ENCODE measurements at regions not wholly inside any gene's neighbourhood (a gene's known extent, or its start where the extent isn't known, plus 50 kb on each side); places are given as distances from the start of the nearest gene placed in this dataset.
A peak's percentile ranks its signal among the peaks of the same experiment; 100 is the strongest.

DNA sequence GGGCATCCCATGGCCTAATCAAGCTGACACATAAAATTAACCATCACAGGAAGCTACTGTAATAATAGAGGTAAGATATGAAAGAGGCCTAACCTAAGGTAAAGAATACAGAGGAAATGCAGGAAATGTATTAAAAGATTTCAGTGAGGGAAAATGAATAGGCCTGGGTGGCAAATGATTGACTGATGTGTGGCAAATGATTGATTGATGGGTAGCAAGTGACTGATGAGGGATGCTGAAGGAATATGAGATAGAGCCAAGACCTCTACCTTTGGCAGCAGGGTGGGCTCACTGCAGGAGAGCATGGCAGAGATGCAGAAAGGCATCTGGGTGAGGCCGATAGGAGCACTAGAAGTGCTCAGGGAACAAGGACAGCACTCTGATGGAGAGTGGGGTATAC is 172.9 kb downstream of the KCTD12 start:
- no peak overlapping the region for H2AFZ ChIP-seq (ENCODE audit: low read length)
- H3K27me3 ChIP-seq (ENCODE audit: control insufficient read depth, insufficient read depth, low read length), result no peaks in the 10 kb centered on the region
- TF ChIP-seq EZH2 (IDR thresholded peaks at IDR 0.05; ENCODE audit: low read length, missing control alignments), result no peak
- TF ChIP-seq, protein P1, sequence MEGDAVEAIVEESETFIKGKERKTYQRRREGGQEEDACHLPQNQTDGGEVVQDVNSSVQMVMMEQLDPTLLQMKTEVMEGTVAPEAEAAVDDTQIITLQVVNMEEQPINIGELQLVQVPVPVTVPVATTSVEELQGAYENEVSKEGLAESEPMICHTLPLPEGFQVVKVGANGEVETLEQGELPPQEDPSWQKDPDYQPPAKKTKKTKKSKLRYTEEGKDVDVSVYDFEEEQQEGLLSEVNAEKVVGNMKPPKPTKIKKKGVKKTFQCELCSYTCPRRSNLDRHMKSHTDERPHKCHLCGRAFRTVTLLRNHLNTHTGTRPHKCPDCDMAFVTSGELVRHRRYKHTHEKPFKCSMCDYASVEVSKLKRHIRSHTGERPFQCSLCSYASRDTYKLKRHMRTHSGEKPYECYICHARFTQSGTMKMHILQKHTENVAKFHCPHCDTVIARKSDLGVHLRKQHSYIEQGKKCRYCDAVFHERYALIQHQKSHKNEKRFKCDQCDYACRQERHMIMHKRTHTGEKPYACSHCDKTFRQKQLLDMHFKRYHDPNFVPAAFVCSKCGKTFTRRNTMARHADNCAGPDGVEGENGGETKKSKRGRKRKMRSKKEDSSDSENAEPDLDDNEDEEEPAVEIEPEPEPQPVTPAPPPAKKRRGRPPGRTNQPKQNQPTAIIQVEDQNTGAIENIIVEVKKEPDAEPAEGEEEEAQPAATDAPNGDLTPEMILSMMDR (conservative IDR thresholded peaks at IDR 0.05 in 1 of 2, IDR thresholded peaks at IDR 0.05 in 1 of 2; ENCODE audit: low read depth in 1 of 2, low read length in 2 of 2), result no peak
- no peak overlapping the region for H3K27ac ChIP-seq (ENCODE audit: insufficient read depth, low read length)
- H3K9me3 ChIP-seq (ENCODE audit: control insufficient read depth, insufficient read depth, low read depth, low read length), result no peaks in the 10 kb centered on the region
- H4K20me1 ChIP-seq (ENCODE audit: control insufficient read depth, extremely low read depth, insufficient read depth, low read length), result no peaks in the 10 kb centered on the region
- H3K79me2 ChIP-seq (ENCODE audit: control insufficient read depth, insufficient read depth, low read length), result no peaks in the 10 kb centered on the region
- H3K4me1 ChIP-seq (ENCODE audit: control insufficient read depth, extremely low read depth, insufficient read depth, low read length), result peaks cover 9% of the 10 kb centered on the region
- no peak for DNase-seq (ENCODE audit: low read depth in 2 of 2)
- no peaks in the 10 kb centered on the region for H3K36me3 ChIP-seq (ENCODE audit: control insufficient read depth, insufficient read depth, low read length)
- no peak overlapping the region for H3K9ac ChIP-seq (ENCODE audit: insufficient read depth, low read length)
- H3K4me2 ChIP-seq (ENCODE audit: extremely low read depth, insufficient read depth, low read length), result no peak overlapping the region
- H3K4me3 ChIP-seq (replicated peaks in 1 of 4; ENCODE audit: control extremely low read depth in 1 of 4, insufficient read depth in 1 of 4, low read depth in 3 of 4, low read length in 4 of 4), result no peak overlapping the region

DNA sequence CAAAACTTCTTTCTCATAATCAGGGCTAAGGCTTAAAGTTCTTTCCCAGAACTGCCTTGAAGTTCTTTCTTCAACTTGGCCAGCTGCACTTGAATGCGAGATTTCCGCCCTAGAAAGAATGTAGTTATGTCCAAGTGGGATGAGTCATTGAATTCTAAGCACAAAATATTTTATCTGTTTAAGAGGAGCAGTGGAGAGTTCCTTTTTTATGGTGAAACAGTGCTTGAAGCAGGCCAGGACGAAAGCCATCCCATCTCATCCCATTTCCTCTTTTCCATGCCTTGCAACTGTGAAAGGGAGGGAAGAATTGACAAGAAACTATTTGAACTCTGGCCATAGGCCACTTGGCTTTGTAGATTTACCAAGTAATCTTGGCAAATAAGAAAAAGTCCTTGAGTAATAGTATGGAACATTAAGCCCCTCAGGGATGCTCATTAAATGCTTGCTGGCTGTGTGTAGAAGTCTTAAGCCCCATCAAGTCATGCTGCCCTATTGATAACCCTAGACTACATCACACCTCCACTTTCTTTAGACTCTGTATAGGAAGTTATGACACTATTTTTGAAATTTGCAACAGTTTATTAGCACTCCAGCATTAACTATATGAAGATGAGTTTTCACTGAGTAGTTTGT is 174.5 kb downstream of the KCTD12 start:
- H2AFZ ChIP-seq (ENCODE audit: low read length), result no peak overlapping the region
- no peak overlapping the region for H3K9ac ChIP-seq (ENCODE audit: insufficient read depth, low read length)
- TF ChIP-seq, protein P1 (conservative IDR thresholded peaks at IDR 0.05 in 1 of 2, IDR thresholded peaks at IDR 0.05 in 1 of 2; ENCODE audit: low read depth in 1 of 2, low read length in 2 of 2), result no peak
- no peak for TF ChIP-seq EZH2 (IDR thresholded peaks at IDR 0.05; ENCODE audit: low read length, missing control alignments)
- no peaks in the 10 kb centered on the region for H3K27me3 ChIP-seq (ENCODE audit: control insufficient read depth, insufficient read depth, low read length)
- peak overlapping the region; percentile 15 for H3K27ac ChIP-seq (ENCODE audit: insufficient read depth, low read length)
- no peaks in the 10 kb centered on the region for H3K9me3 ChIP-seq (ENCODE audit: control insufficient read depth, insufficient read depth, low read depth, low read length)
- H3K4me2 ChIP-seq (ENCODE audit: extremely low read depth, insufficient read depth, low read length), result peak overlapping the region; percentile 33
- H3K36me3 ChIP-seq (ENCODE audit: control insufficient read depth, insufficient read depth, low read length), result no peaks in the 10 kb centered on the region
- no peak overlapping the region for H3K4me3 ChIP-seq (replicated peaks in 1 of 4; ENCODE audit: control extremely low read depth in 1 of 4, insufficient read depth in 1 of 4, low read depth in 3 of 4, low read length in 4 of 4)
- peaks cover 12% of the 10 kb centered on the region for H3K4me1 ChIP-seq (ENCODE audit: control insufficient read depth, extremely low read depth, insufficient read depth, low read length)
- peak; percentile 93 to 94 for DNase-seq (ENCODE audit: low read depth in 2 of 2)
- H4K20me1 ChIP-seq (ENCODE audit: control insufficient read depth, extremely low read depth, insufficient read depth, low read length), result no peaks in the 10 kb centered on the region
- no peaks in the 10 kb centered on the region for H3K79me2 ChIP-seq (ENCODE audit: control insufficient read depth, insufficient read depth, low read length)

DNA sequence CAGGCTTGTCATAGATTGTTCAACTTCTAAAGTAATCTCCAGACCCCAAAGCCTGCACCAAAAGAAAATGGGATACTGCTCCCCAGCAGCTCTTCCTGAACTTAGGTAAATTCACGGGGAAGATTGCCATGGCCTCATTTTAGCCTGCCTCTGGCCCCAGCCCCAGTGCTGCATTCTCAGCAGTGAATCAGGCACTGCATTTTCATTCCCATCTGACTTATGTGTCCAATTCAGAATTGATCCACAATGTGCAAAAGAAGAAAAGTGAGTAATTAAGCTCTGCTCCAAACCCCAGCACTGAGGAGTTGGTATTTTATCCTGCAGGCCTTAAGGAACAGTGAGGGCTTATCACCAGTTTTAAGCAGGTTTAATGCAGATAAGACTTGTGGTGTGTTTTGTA is 176.4 kb downstream of the KCTD12 start:
- DNase-seq (ENCODE audit: low read depth in 2 of 2), result peak in 1 of 2 donors; percentile 37
- H3K36me3 ChIP-seq (ENCODE audit: control insufficient read depth, insufficient read depth, low read length), result no peaks in the 10 kb centered on the region
- H3K27me3 ChIP-seq (ENCODE audit: control insufficient read depth, insufficient read depth, low read length), result no peaks in the 10 kb centered on the region
- no peak overlapping the region for H3K27ac ChIP-seq (ENCODE audit: insufficient read depth, low read length)
- no peak overlapping the region for H3K9ac ChIP-seq (ENCODE audit: insufficient read depth, low read length)
- no peak overlapping the region for H3K4me2 ChIP-seq (ENCODE audit: extremely low read depth, insufficient read depth, low read length)
- no peaks in the 10 kb centered on the region for H4K20me1 ChIP-seq (ENCODE audit: control insufficient read depth, extremely low read depth, insufficient read depth, low read length)
- no peak overlapping the region for H2AFZ ChIP-seq (ENCODE audit: low read length)
- H3K79me2 ChIP-seq (ENCODE audit: control insufficient read depth, insufficient read depth, low read length), result no peaks in the 10 kb centered on the region
- peaks cover 12% of the 10 kb centered on the region for H3K4me1 ChIP-seq (ENCODE audit: control insufficient read depth, extremely low read depth, insufficient read depth, low read length)
- no peaks in the 10 kb centered on the region for H3K9me3 ChIP-seq (ENCODE audit: control insufficient read depth, insufficient read depth, low read depth, low read length)
- H3K4me3 ChIP-seq (replicated peaks in 1 of 4; ENCODE audit: control extremely low read depth in 1 of 4, insufficient read depth in 1 of 4, low read depth in 3 of 4, low read length in 4 of 4), result no peak overlapping the region
- no peak for TF ChIP-seq EZH2 (IDR thresholded peaks at IDR 0.05; ENCODE audit: low read length, missing control alignments)
- TF ChIP-seq, protein P1 (conservative IDR thresholded peaks at IDR 0.05 in 1 of 2, IDR thresholded peaks at IDR 0.05 in 1 of 2; ENCODE audit: low read depth in 1 of 2, low read length in 2 of 2), result no peak

Measured in fibroblast of lung (primary cell).